Astrocyte (in vitro differentiated cells and primary cell): ENCODE measurements at regions not wholly inside any gene's neighbourhood (a gene's known extent, or its start where the extent isn't known, plus 50 kb on each side); places are given as distances from the start of the nearest gene placed in this dataset.

Experiments used
- EZH2 ChIP-seq: IDR thresholded peaks from 2 replicates; pipeline ENCODE4 v1.6.1; 2012; ENCODE audit warnings: mild to moderate bottlenecking, low read length, inconsistent platforms; ENCODE audit not compliant: insufficient read depth
- TF ChIP-seq, protein P1 (sequence below): IDR thresholded peaks from 2 replicates; pipeline ENCODE4 v1.5.1; 2011; ENCODE audit warnings: low read depth, mild to moderate bottlenecking, inconsistent platforms, low read length, moderate library complexity; ENCODE audit not compliant: insufficient read depth

- TF ChIP-seq, protein P1, sequence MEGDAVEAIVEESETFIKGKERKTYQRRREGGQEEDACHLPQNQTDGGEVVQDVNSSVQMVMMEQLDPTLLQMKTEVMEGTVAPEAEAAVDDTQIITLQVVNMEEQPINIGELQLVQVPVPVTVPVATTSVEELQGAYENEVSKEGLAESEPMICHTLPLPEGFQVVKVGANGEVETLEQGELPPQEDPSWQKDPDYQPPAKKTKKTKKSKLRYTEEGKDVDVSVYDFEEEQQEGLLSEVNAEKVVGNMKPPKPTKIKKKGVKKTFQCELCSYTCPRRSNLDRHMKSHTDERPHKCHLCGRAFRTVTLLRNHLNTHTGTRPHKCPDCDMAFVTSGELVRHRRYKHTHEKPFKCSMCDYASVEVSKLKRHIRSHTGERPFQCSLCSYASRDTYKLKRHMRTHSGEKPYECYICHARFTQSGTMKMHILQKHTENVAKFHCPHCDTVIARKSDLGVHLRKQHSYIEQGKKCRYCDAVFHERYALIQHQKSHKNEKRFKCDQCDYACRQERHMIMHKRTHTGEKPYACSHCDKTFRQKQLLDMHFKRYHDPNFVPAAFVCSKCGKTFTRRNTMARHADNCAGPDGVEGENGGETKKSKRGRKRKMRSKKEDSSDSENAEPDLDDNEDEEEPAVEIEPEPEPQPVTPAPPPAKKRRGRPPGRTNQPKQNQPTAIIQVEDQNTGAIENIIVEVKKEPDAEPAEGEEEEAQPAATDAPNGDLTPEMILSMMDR: no peak
- TF ChIP-seq EZH2: no peak
These were observed 1308.2 kb upstream of the NRXN1 start for GRCh38 chr2:52340171-52340570.
